SU-DHL-6 (cell line): ENCODE measurements at regions not wholly inside any gene's neighbourhood (a gene's known extent, or its start where the extent isn't known, plus 50 kb on each side); places are given as distances from the start of the nearest gene placed in this dataset.

ENCODE experiments used
- H2AFZ ChIP-seq: fragments of 200-600 bp; sonication (generic); 2 replicates; pipeline ENCODE4 v1.6.1; 2014; ENCODE audit warnings: low read depth, mild to moderate bottlenecking, moderate library complexity, mixed read lengths, antibody characterized with exemption, low read length; ENCODE audit not compliant: severe bottlenecking
- H3F3A ChIP-seq: fragments of 200-600 bp; shearing (Covaris generic); 2 replicates; pipeline ENCODE4 v1.6.0; 2016; ENCODE audit warnings: antibody characterized with exemption, mild to moderate bottlenecking; ENCODE audit not compliant: insufficient read depth
- H3K27ac ChIP-seq: fragments of 200-600 bp; sonication (generic); 2 replicates; pipeline ENCODE4 v1.5.1; 2016; ENCODE audit warnings: low read depth, mild to moderate bottlenecking, low read length, moderate library complexity, mixed read lengths
- H3K27me3 ChIP-seq: fragments of 200-600 bp; sonication (generic), shearing (Covaris generic); 2 replicates; pipeline ENCODE4 v1.6.0; 2014; ENCODE audit warnings: mild to moderate bottlenecking, low read length
- H3K36me3 ChIP-seq: fragments of 200-600 bp; sonication (generic); 2 replicates; pipeline ENCODE4 v1.6.1; 2014; ENCODE audit warnings: mild to moderate bottlenecking, low read length, mixed read lengths
- H3K4me2 ChIP-seq: fragments of 300-600, 200-600 bp; shearing (Covaris generic), sonication (generic); 2 replicates; pipeline ENCODE4 v1.6.0; 2014; ENCODE audit warnings: low read length, low read depth, mild to moderate bottlenecking; ENCODE audit not compliant: poor library complexity, severe bottlenecking
- H3K4me3 ChIP-seq: fragments of 200-600 bp; sonication (generic); 2 replicates; pipeline ENCODE4 v1.5.1; 2014; ENCODE audit warnings: antibody characterized with exemption, low read length, mild to moderate bottlenecking, mixed read lengths; ENCODE audit not compliant: insufficient read depth, poor library complexity, severe bottlenecking
- H3K79me2 ChIP-seq: fragments of 200-600 bp; sonication (generic); 2 replicates; pipeline ENCODE4 v1.6.1; 2014; ENCODE audit warnings: mild to moderate bottlenecking, low read length, moderate library complexity; ENCODE audit not compliant: insufficient read depth
- H3K9ac ChIP-seq: fragments of 200-600 bp; sonication (generic); 2 replicates; pipeline ENCODE4 v1.7.0; 2014; ENCODE audit warnings: mild to moderate bottlenecking, low read length
- H3K9me2 ChIP-seq: fragments of 200-600 bp; sonication (generic); replicated peaks from 2 replicates; pipeline ENCODE4 v1.6.1; 2014; ENCODE audit warnings: low read length; ENCODE audit not compliant: insufficient read depth
- H3K9me3 ChIP-seq: fragments of 200-600 bp; sonication (generic); 2 replicates; pipeline ENCODE4 v1.6.1; 2014; ENCODE audit warnings: low read length, mixed read lengths; ENCODE audit not compliant: insufficient read depth
- H4K20me1 ChIP-seq: fragments of 200-600 bp; sonication (generic); 2 replicates; pipeline ENCODE4 v1.6.1; 2014; ENCODE audit warnings: low read depth, mild to moderate bottlenecking, antibody characterized with exemption, low read length, moderate library complexity, mixed read lengths
- CTCF ChIP-seq: fragments of 200-600 bp; sonication (generic); IDR thresholded peaks from one replicate; pipeline ENCODE4 v1.5.1; 2017; ENCODE audit warnings: antibody characterized with exemption, mild to moderate bottlenecking, low read length, moderate library complexity; ENCODE audit not compliant: insufficient read depth, poor library complexity, severe bottlenecking
- EZH2phosphoT487 ChIP-seq: fragments of 200-600 bp; sonication (generic), shearing (Covaris generic); conservative IDR thresholded peaks from 2 replicates; pipeline ENCODE4 v1.6.1; 2018; ENCODE audit warnings: mild to moderate bottlenecking, antibody characterized with exemption, low read length, moderate library complexity, mixed read lengths

GRCh38 chr14:54169254-54169924 lies 212.8 kb upstream of the BMP4 start:
- Histone ChIP-seq H3K27ac (no peak overlapping the region), H3K9me3 (no peaks in the 10 kb centered on the region), H3K27me3 (no peaks in the 10 kb centered on the region), H3K36me3 (no peaks in the 10 kb centered on the region), H3K9me2 (no peaks in the 10 kb centered on the region), H3K79me2 (no peaks in the 10 kb centered on the region), H3K4me3 (no peak overlapping the region), H2AFZ (no peak overlapping the region), H4K20me1 (no peaks in the 10 kb centered on the region), H3K4me2 (no peak overlapping the region), H3K9ac (no peak overlapping the region), H3F3A (no peaks in the 10 kb centered on the region)
- no peak for TF ChIP-seq CTCF
- TF ChIP-seq EZH2phosphoT487 = no peak

GRCh38 chr14:54170301-54170700 lies 213.7 kb upstream of the BMP4 start:
- H3K27me3 ChIP-seq = no peaks in the 10 kb centered on the region
- no peak overlapping the region for H2AFZ ChIP-seq
- no peaks in the 10 kb centered on the region for H3K36me3 ChIP-seq
- H3F3A ChIP-seq = no peaks in the 10 kb centered on the region
- no peak overlapping the region for H3K27ac ChIP-seq
- no peaks in the 10 kb centered on the region for H4K20me1 ChIP-seq
- no peaks in the 10 kb centered on the region for H3K79me2 ChIP-seq
- no peak overlapping the region for H3K9ac ChIP-seq
- H3K4me2 ChIP-seq = no peak overlapping the region
- no peak overlapping the region for H3K4me3 ChIP-seq
- no peaks in the 10 kb centered on the region for H3K9me2 ChIP-seq
- no peaks in the 10 kb centered on the region for H3K9me3 ChIP-seq
- TF ChIP-seq CTCF (no peak), EZH2phosphoT487 (no peak)

GRCh38 chr14:54172114-54172513 lies 215.5 kb upstream of the BMP4 start:
- no peak overlapping the region for H3K4me2 ChIP-seq
- H3K4me3 ChIP-seq = no peak overlapping the region
- no peaks in the 10 kb centered on the region for H3K79me2 ChIP-seq
- H3K36me3 ChIP-seq = no peaks in the 10 kb centered on the region
- no peak overlapping the region for H3K27ac ChIP-seq
- no peaks in the 10 kb centered on the region for H3F3A ChIP-seq
- TF ChIP-seq CTCF = no peak
- TF ChIP-seq EZH2phosphoT487 = no peak
- H3K9me2 ChIP-seq = no peaks in the 10 kb centered on the region
- H3K9ac ChIP-seq = no peak overlapping the region
- no peak overlapping the region for H2AFZ ChIP-seq
- H3K9me3 ChIP-seq = no peaks in the 10 kb centered on the region
- H3K27me3 ChIP-seq = no peaks in the 10 kb centered on the region
- H4K20me1 ChIP-seq = no peaks in the 10 kb centered on the region
